ENCODE measurements at regions not wholly inside any gene's neighbourhood (a gene's known extent, or its start where the extent isn't known, plus 50 kb on each side); places are given as distances from the start of the nearest gene placed in this dataset.
"Not testable (repeated sequence)": the region's sequence is repeated elsewhere in the genome, so short reads cannot be mapped to it uniquely, and the experiment has no call there.

DNA sequence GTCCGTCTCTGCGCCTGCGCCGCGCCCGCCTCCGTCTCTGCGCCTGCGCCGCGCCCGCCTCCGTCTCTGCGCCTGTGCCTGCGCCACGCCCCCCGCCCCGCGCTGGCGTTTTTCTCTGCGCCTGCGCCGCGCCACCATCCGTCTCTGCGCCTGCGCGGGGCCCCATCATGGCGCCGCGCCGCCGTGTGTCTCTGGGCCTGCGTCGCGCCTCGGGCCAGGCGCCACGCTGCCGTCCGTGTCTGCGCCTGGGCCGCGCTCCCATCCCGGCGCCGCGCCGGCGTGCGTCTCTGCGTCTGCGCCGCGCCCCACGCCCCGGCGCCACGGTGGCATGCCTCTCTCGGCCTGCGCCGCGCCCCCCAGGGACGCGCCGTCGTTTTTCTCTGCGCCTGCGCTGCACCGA is 51.8 kb upstream of the DUX4 start:
- Histone ChIP-seq H2AFZ (ENCODE audit: low read depth, low read length) (no peak overlapping the region), H3K4me2 (ENCODE audit: insufficient read depth, low read length) (no peak overlapping the region), H3K27me3 (ENCODE audit: insufficient read depth, low read length, poor library complexity) (no peaks in the 10 kb centered on the region), H3K79me2 (ENCODE audit: insufficient read depth, low read length) (no peaks in the 10 kb centered on the region), H3K4me3 (ENCODE audit: low read depth in 1 of 2, low read length in 2 of 2) (no peak overlapping the region), H3K9me3 (ENCODE audit: insufficient read depth, low read length, severe bottlenecking) (no peaks in the 10 kb centered on the region), H3K27ac (ENCODE audit: low read length) (no peak overlapping the region), H4K20me1 (ENCODE audit: insufficient read depth, low read length) (no peaks in the 10 kb centered on the region), H3K4me1 (ENCODE audit: insufficient read depth, low read length) (no peaks in the 10 kb centered on the region), H3K36me3 (ENCODE audit: insufficient read depth, low read length) (no peaks in the 10 kb centered on the region), H3K9ac (ENCODE audit: low read depth, low read length) (no peak overlapping the region)
- TF ChIP-seq, protein P1, sequence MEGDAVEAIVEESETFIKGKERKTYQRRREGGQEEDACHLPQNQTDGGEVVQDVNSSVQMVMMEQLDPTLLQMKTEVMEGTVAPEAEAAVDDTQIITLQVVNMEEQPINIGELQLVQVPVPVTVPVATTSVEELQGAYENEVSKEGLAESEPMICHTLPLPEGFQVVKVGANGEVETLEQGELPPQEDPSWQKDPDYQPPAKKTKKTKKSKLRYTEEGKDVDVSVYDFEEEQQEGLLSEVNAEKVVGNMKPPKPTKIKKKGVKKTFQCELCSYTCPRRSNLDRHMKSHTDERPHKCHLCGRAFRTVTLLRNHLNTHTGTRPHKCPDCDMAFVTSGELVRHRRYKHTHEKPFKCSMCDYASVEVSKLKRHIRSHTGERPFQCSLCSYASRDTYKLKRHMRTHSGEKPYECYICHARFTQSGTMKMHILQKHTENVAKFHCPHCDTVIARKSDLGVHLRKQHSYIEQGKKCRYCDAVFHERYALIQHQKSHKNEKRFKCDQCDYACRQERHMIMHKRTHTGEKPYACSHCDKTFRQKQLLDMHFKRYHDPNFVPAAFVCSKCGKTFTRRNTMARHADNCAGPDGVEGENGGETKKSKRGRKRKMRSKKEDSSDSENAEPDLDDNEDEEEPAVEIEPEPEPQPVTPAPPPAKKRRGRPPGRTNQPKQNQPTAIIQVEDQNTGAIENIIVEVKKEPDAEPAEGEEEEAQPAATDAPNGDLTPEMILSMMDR (IDR thresholded peaks at IDR 0.05; ENCODE audit: borderline replicate concordance, extremely low read depth, low read length, poor library complexity, severe bottlenecking) = no peak
- no peak for TF ChIP-seq EZH2 (IDR thresholded peaks at IDR 0.05; ENCODE audit: borderline replicate concordance, low read depth, low read length, severe bottlenecking)
- ATAC-seq (ENCODE audit: insufficient read depth, low read depth) (no peak), DNase-seq (no peak)

DNA sequence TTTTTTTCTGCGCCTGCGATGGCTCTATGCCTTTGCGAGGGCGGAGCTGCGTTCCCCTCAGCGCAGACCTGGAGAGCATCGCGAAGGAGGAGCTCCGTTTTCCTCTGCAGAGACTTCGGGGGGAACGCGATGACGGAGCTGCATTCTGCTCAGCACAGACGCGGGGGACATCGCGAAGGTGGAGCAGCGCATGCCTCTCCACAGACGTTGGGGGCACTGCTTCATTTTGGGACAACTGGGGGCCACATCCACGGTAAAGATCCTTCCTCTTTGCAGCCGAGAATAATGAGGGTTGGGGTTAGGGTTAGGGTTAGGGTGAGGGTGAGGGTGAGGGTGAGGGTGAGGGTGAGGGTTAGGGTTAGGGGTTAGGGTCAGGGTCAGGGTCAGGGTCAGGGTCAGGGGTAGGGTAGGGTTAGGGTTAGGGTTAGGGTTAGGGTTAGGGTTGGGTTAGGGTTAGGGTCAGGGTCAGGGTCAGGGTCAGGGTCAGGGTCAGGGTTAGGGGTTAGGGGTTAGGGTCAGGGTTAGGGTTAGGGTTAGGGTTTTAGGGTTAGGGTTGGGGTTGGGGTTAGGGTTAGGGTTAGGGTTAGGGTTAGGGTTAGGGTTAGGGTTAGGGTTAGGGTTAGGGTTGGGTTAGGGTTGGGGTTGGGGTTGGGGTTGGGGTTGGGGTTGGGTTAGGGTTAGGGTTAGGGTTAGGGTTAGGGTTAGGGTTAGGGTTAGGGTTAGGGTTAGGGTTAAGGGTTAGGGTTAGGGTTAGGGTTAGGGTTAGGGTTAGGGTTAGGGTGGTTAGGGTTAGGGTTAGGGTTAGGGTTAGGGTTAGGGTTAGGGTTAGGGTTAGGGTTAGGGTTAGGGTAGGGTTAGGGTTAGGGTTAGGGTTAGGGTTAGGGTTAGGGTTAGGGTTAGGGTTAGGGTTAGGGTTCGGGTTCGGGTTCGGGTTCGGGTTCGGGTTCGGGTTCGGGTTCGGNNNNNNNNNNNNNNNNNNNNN is 51.1 kb upstream of the DUX4 start:
- not testable (repeated sequence) for H3K4me3 ChIP-seq (ENCODE audit: low read depth in 1 of 2, low read length in 2 of 2); H3K9me3 ChIP-seq (ENCODE audit: insufficient read depth, low read length, severe bottlenecking); H2AFZ ChIP-seq (ENCODE audit: low read depth, low read length); H3K4me2 ChIP-seq (ENCODE audit: insufficient read depth, low read length); H3K4me1 ChIP-seq (ENCODE audit: insufficient read depth, low read length); H3K9ac ChIP-seq (ENCODE audit: low read depth, low read length); H3K36me3 ChIP-seq (ENCODE audit: insufficient read depth, low read length); H3K27ac ChIP-seq (ENCODE audit: low read length); DNase-seq; H3K79me2 ChIP-seq (ENCODE audit: insufficient read depth, low read length); H3K27me3 ChIP-seq (ENCODE audit: insufficient read depth, low read length, poor library complexity); H4K20me1 ChIP-seq (ENCODE audit: insufficient read depth, low read length)
- peak; percentile 46 for ATAC-seq (ENCODE audit: insufficient read depth, low read depth)

Measured in DND-41 (cell line).